GM23248 (cell line): ENCODE measurements at regions not wholly inside any gene's neighbourhood (a gene's known extent, or its start where the extent isn't known, plus 50 kb on each side); places are given as distances from the start of the nearest gene placed in this dataset.

Experiments
- DNase-seq: peaks from one replicate; pipeline ENCODE4 v3.0.0-alpha.2; 2015
- H2AFZ ChIP-seq: fragments of 200-600 bp; sonication (generic); 2 replicates; pipeline ENCODE4 v1.6.1; 2016; ENCODE audit warnings: antibody characterized with exemption
- H3F3A ChIP-seq: fragments of 200-600 bp; sonication (generic); 2 replicates; pipeline ENCODE4 v1.6.1; 2016; ENCODE audit warnings: mild to moderate bottlenecking, antibody characterized with exemption, mixed run types; ENCODE audit not compliant: insufficient read depth
- H3K27ac ChIP-seq: fragments of 200-600 bp; sonication (generic); 2 replicates; pipeline ENCODE4 v1.5.1; 2016; ENCODE audit warnings: mild to moderate bottlenecking
- H3K27me3 ChIP-seq: fragments of 200-600 bp; sonication (generic); replicated peaks from 2 replicates; pipeline ENCODE4 v1.6.1; 2016; ENCODE audit warnings: mild to moderate bottlenecking; ENCODE audit not compliant: insufficient read depth
- H3K36me3 ChIP-seq: fragments of 200-600 bp; sonication (generic); 2 replicates; pipeline ENCODE4 v1.6.1; 2016; ENCODE audit warnings: low read depth, mild to moderate bottlenecking
- H3K4me1 ChIP-seq: fragments of 200-600 bp; sonication (generic); 2 replicates; pipeline ENCODE4 v1.6.1; 2016; ENCODE audit warnings: mild to moderate bottlenecking; ENCODE audit not compliant: insufficient read depth
- H3K4me2 ChIP-seq: fragments of 200-600 bp; sonication (generic); one replicate; pipeline ENCODE4 v1.6.1; 2016; ENCODE audit warnings: mild to moderate bottlenecking; ENCODE audit not compliant: unreplicated experiment
- H3K4me3 ChIP-seq: fragments of 200-600 bp; sonication (generic); 2 replicates; pipeline ENCODE4 v1.5.1; 2016; ENCODE audit warnings: mild to moderate bottlenecking
- H3K79me2 ChIP-seq: fragments of 200-600 bp; sonication (generic); 2 replicates; pipeline ENCODE4 v1.6.1; 2016; ENCODE audit warnings: mild to moderate bottlenecking; ENCODE audit not compliant: insufficient read depth
- H3K9ac ChIP-seq: fragments of 200-600 bp; sonication (generic); 2 replicates; pipeline ENCODE4 v1.6.1; 2016; ENCODE audit warnings: mild to moderate bottlenecking
- H3K9me2 ChIP-seq: fragments of 200-600 bp; sonication (generic); 2 replicates; pipeline ENCODE4 v1.6.1; 2016; ENCODE audit warnings: mixed run types, mild to moderate bottlenecking, moderate library complexity; ENCODE audit not compliant: insufficient read depth
- H3K9me3 ChIP-seq: fragments of 200-600 bp; sonication (generic); one replicate; pipeline ENCODE4 v1.6.1; 2017; ENCODE audit warnings: low read depth
- H4K20me1 ChIP-seq: fragments of 200-600 bp; sonication (generic); 2 replicates; pipeline ENCODE4 v1.6.0; 2016; ENCODE audit not compliant: insufficient read depth
- EZH2 ChIP-seq: fragments of 200-600 bp; sonication (generic); IDR thresholded peaks from 2 replicates; pipeline ENCODE4 v1.6.1; 2018; ENCODE audit warnings: antibody characterized with exemption, mild to moderate bottlenecking; ENCODE audit not compliant: insufficient read depth, poor library complexity, severe bottlenecking
- EZH2phosphoT487 ChIP-seq: fragments of 200-600 bp; sonication (generic); IDR thresholded peaks from 2 replicates; pipeline ENCODE4 v1.6.1; 2018; ENCODE audit warnings: antibody characterized with exemption, moderate library complexity, mild to moderate bottlenecking, low read depth; ENCODE audit not compliant: insufficient read depth
- WGBS, 2 experiments: methylation state at CpG; one replicate each; pipeline ENCODE4 v1.1.6; 2015 to 2017; ENCODE audit warnings: low lambda C conversion rate in 2 of 2, low coverage in 1 of 2; ENCODE audit errors: missing lambda C conversion rate in 2 of 2; 5-methylcytosine and 5-hydroxymethylcytosine counted together
- in situ Hi-C: fragments of 300-500 bp; cut with MboI; formaldehyde crosslinking; loops from 2 replicates; pipeline ENCODE4 v1.15.0; 2020

DNA sequence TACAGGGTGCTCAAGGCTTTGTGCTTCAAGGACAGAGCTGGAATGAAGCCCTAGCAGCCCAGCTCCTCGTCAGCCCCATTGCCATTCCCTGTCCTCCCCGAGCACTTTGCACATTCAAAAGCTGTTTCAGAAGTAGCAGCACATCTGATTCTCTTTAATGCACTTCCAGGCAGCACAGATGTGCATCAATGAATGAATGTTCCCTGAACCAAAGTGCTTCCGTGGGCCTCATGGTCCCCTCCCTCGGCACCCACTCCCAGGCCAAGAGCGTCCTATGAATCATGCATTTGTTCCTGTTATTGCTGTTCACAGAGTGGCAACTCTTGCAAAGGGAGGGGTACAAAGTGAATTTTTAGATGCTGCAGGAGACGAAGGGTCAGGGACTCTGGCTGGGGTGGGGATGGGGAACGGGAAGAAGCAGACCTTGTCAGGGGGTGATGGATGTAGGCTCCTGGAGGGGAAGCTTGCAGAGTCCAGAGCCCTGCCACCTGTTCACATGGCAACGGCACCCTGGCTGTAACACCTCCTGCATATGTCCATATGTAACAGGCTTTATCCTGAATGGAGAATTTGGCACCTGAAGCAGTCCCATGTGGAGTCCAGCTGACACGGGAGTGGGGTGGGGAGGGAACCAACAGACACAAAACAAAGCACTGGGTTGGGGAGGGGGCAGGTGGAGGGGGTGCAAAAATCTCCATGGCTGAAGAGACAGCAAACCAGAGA is 62.2 kb upstream of the BAIAP2L1 start:
- Histone ChIP-seq H3K79me2 (no peaks in the 10 kb centered on the region), H3K4me2 (no peak overlapping the region), H3K9me3 (no peaks in the 10 kb centered on the region), H3F3A (no peaks in the 10 kb centered on the region), H4K20me1 (no peaks in the 10 kb centered on the region), H3K9me2 (no peaks in the 10 kb centered on the region), H3K36me3 (no peaks in the 10 kb centered on the region), H3K4me1 (no peaks in the 10 kb centered on the region), H3K27me3 (peaks cover 15% of the 10 kb centered on the region), H3K9ac (no peak overlapping the region), H2AFZ (no peak overlapping the region), H3K4me3 (no peak overlapping the region), H3K27ac (no peak overlapping the region)
- in situ Hi-C loops = no loop called here
- TF ChIP-seq EZH2 (no peak), EZH2phosphoT487 (no peak)
- WGBS, 2 experiments = 9 to 12% methylated on average over 9 of the region's 9 CpGs
- DNase-seq = no peak

GRCh38 chr7:98460902-98461301 is 60.0 kb upstream of the BAIAP2L1 start:
- Histone ChIP-seq H3K4me3 (no peak overlapping the region), H3K27ac (no peak overlapping the region), H3F3A (no peaks in the 10 kb centered on the region), H3K9ac (no peak overlapping the region), H3K27me3 (peaks cover 15% of the 10 kb centered on the region), H3K9me3 (no peaks in the 10 kb centered on the region), H2AFZ (no peak overlapping the region), H3K36me3 (no peaks in the 10 kb centered on the region), H4K20me1 (no peaks in the 10 kb centered on the region), H3K4me2 (no peak overlapping the region), H3K4me1 (no peaks in the 10 kb centered on the region), H3K79me2 (no peaks in the 10 kb centered on the region), H3K9me2 (no peaks in the 10 kb centered on the region)
- WGBS, 2 experiments = 44 to 46% methylated on average over 3 of the region's 3 CpGs
- DNase-seq = no peak
- TF ChIP-seq EZH2 = no peak
- no peak for TF ChIP-seq EZH2phosphoT487
- in situ Hi-C loops = no loop called here

DNA sequence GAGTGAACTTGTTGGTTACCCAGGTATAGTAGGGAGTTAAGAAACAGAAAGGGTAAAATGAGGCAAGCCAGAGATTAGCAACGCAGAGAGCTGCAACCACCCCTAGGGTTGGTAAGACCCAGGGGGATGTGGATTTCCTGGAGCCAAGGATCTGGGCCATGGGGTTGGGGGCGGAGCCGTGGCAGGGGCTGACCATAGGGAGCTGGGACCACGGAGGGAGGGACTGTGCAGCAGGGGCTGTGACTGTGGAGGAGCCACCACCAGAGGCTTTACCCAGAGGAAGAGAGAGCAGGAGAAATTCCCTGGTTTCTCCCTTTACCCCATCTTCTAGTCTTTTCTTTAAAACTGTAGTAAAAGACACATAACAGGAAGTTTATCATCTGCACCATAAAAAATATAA is 58.6 kb upstream of the BAIAP2L1 start:
- Histone ChIP-seq H3K4me2 (no peak overlapping the region), H3K4me1 (no peaks in the 10 kb centered on the region), H3K9me3 (no peaks in the 10 kb centered on the region), H4K20me1 (no peaks in the 10 kb centered on the region), H3K9ac (no peak overlapping the region), H3F3A (no peaks in the 10 kb centered on the region), H3K27me3 (peaks cover 13% of the 10 kb centered on the region), H3K36me3 (no peaks in the 10 kb centered on the region), H3K27ac (no peak overlapping the region), H3K79me2 (no peaks in the 10 kb centered on the region), H3K4me3 (no peak overlapping the region), H3K9me2 (no peaks in the 10 kb centered on the region), H2AFZ (no peak overlapping the region)
- in situ Hi-C loops = no loop called here
- WGBS, 2 experiments = 12 to 23% methylated on average over 4 of the region's 4 CpGs
- TF ChIP-seq EZH2 = no peak
- TF ChIP-seq EZH2phosphoT487 = no peak
- DNase-seq = no peak

DNA sequence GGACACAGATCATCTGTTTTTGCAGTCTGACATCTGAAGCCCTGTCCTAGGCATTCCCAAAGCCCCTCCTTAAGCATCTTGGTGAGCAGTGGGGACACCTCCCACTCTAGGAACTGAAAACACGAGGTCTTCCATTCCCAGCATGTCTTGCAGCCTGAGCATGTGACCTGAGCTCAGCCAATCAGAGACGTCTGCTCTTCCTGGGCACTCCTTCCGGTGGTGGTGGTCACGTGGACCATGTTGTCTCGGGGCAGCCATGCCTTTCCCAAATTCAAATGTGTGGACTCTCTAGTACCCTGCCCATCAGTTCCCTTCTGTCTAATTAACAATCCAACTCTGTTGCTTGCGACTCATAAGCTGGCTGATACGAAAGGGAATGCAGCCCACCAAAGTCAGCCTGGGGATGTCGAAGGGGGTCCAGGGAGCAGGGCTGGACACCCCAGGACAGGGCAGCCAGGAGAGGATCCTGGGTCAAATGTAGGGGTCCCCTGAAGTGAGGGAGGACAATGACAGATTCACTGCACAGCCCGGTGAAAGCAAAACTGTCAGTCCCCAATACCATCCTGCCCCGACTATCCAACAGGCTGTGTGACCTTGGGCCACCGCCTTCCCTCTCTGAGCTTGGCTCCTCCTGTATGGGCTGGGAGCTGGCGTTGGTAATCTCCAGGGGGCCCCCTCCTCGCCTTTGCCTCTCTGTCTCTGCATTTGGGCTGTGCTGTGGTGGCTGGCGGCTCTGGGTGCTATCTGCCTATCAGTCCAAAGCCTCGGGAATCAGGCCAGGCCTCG is 57.4 kb upstream of the BAIAP2L1 start:
- no peaks in the 10 kb centered on the region for H4K20me1 ChIP-seq
- 35 to 39% methylated on average over 16 of the region's 16 CpGs for WGBS, 2 experiments
- H3K4me1 ChIP-seq = no peaks in the 10 kb centered on the region
- no peak overlapping the region for H3K9ac ChIP-seq
- no peak overlapping the region for H3K4me2 ChIP-seq
- H2AFZ ChIP-seq = no peak overlapping the region
- TF ChIP-seq EZH2 (no peak), EZH2phosphoT487 (no peak)
- no peak for DNase-seq
- H3K27ac ChIP-seq = no peak overlapping the region
- no peak overlapping the region for H3K4me3 ChIP-seq
- H3F3A ChIP-seq = no peaks in the 10 kb centered on the region
- no peaks in the 10 kb centered on the region for H3K9me2 ChIP-seq
- in situ Hi-C loops = no loop called here
- H3K27me3 ChIP-seq = peaks cover 3% of the 10 kb centered on the region
- H3K79me2 ChIP-seq = no peaks in the 10 kb centered on the region
- H3K36me3 ChIP-seq = no peaks in the 10 kb centered on the region
- H3K9me3 ChIP-seq = no peaks in the 10 kb centered on the region
